GM19351 (cell line): ENCODE measurements at regions not wholly inside any gene's neighbourhood (a gene's known extent, or its start where the extent isn't known, plus 50 kb on each side); places are given as distances from the start of the nearest gene placed in this dataset.

Experiments
- ATAC-seq: cut with Tn5 transposase; IDR thresholded peaks from one replicate; pipeline ENCODE4 v1.9.1; 2021; ENCODE audit warnings: mild to moderate bottlenecking, moderate library complexity; ENCODE audit not compliant: unreplicated experiment

GRCh38 chr5:62732677-62733121 lies 154.1 kb downstream of the LRRC70 start:
- no peak for ATAC-seq

GRCh38 chr5:62731022-62731421 lies 152.4 kb downstream of the LRRC70 start:
- ATAC-seq, result peak; percentile 71

- no peak for ATAC-seq
These were observed 151.1 kb downstream of the LRRC70 start for GRCh38 chr5:62729675-62730074.

- ATAC-seq, result no peak
These were observed 149.2 kb downstream of the LRRC70 start for GRCh38 chr5:62727861-62728260.

- no peak for ATAC-seq
These were observed 148.6 kb downstream of the LRRC70 start for GRCh38 chr5:62727184-62727583.

GRCh38 chr5:62722360-62722759 lies 143.7 kb downstream of the LRRC70 start:
- no peak for ATAC-seq

- peak; percentile 99 for ATAC-seq
These were observed 141.4 kb downstream of the LRRC70 start for GRCh38 chr5:62720031-62720441.

DNA sequence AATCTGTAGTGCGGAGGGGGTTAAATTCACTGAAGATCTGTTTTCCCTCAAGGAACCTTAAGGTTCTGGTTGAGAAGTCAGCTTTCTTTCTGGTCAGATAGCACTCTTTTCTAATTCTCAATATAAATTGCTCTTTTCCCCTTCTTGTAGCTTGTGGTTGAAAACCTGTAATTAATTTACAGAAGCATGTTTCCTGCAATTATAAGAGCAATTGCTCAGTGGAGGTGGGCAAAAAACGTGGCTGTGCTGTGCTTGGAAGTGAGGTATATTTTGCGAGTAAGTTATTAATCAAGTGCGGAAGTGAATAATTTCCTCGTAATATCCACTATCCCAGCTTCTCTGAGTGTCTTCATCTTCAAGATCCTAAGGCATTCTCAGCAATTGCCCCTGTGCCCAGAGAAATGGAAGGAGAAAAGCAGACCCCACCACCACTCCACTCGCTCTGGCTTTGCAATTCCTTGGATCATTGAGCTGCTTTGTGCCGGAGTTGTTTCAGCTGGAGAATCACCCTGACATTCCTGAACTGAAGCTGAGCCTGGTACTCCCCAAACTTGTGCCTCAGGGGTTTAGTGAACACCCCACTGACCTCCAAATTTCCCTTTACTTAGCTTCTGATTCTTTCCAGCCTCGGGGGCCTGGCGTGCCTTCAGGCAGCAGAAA lies 140.6 kb downstream of the LRRC70 start:
- ATAC-seq, result no peak

GRCh38 chr5:62718324-62718723 lies 139.7 kb downstream of the LRRC70 start:
- no peak for ATAC-seq

GRCh38 chr5:62717301-62717933 lies 138.8 kb downstream of the LRRC70 start:
- ATAC-seq, result no peak

GRCh38 chr5:62714296-62714695 lies 135.7 kb downstream of the LRRC70 start:
- no peak for ATAC-seq

- no peak for ATAC-seq
These were observed 130.1 kb downstream of the LRRC70 start for GRCh38 chr5:62708481-62709325.

- ATAC-seq, result no peak
These were observed 128.9 kb downstream of the LRRC70 start for GRCh38 chr5:62707563-62707962.

DNA sequence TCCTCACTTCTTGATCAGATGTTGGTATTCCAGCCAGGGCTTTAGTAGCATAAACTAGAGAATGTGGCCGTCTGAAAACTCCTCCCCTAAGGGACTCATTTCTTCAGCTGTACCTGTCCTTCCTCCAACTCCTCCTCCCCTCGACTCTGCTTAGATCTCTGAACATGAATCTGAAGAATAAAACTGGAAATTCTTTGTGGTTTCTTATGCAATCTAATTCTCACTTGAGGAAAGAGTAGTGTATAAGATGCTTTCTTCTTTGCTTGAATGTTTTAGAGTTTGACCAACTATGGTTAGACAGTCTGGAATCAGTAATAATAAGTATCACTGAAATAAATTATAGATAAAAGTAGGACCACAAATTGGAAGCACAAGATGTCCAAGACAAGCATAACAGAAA lies 128.5 kb downstream of the LRRC70 start:
- ATAC-seq, result no peak

GRCh38 chr5:62705022-62705421 lies 126.4 kb downstream of the LRRC70 start:
- ATAC-seq, result no peak

- ATAC-seq, result no peak
These were observed 123.5 kb downstream of the LRRC70 start for GRCh38 chr5:62702126-62702525.

- no peak for ATAC-seq
These were observed 122.4 kb downstream of the LRRC70 start for GRCh38 chr5:62701036-62701435.

DNA sequence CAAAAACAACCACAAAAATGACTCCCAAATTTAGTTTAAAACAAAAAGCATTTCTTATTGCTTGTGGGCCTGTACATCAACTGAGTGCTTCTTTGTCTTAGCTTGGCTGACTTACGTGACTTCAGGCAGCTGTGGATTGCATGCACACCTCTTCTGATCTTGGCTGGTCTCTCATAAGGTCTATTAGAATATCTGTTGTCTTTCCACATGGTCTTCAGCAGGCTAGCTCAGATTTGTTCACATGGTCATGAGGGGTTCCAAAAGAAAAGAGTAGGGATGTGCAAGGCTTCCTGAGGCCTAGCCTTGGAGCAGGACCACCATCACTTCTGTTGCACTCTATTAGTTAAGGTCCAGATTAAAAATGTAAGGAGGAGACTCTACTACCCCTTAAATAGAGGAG lies 120.1 kb downstream of the LRRC70 start:
- ATAC-seq, result no peak

DNA sequence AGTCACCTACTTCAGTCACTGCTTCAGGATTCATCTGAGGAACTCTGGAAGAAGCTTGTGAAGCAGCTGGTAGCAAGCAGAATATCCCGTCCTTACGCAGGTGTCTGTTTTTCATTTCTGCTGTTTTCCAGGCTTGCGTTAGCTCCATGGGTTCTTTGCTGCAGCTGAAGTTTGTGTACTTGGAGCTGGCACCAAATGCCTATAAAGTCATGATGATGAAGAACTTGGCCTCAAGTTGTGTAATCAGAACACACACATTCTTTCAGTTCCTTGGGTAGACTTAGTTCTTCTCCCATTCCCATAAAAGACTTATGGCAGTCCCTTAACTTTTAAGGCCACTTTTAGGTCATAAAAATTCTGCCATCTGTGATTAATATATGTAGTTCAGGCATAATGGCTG lies 116.7 kb downstream of the LRRC70 start:
- ATAC-seq, result no peak

DNA sequence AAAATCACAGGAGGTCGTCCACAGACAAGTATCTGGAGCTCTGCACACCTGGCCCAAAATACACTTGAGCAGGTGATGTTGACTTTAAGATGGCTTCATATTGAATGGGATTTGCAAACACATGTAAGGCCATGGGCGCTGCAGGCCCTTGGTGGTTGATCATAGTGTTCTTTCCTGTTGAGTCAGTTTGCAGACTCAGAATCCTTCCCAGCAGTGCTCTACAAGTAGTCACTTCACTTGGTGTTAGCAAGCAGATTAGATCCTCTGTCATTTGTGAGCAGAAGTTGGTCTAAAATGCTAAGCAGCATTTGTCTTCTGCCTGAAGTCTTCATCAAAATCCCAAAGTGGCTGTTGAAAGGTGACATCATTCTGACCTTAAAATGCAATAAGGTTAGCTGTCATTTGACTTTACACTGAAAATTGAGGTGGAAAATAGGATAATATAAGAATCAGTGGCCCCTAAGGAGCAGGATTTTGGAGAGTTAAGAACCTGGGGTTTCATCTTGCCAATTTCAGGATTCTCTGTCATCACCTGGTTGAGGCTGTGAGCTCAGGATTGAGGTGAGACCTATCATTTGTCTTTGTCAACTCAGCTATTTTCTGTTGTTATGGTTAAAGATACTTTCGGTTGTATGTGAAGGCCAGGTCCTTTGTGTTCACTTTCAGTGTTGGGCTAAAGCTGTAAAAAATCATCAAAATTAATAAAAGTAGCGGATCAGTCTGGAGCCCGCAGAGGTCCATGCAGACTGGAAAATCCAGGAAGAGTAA lies 114.5 kb downstream of the LRRC70 start:
- ATAC-seq, result no peak

DNA sequence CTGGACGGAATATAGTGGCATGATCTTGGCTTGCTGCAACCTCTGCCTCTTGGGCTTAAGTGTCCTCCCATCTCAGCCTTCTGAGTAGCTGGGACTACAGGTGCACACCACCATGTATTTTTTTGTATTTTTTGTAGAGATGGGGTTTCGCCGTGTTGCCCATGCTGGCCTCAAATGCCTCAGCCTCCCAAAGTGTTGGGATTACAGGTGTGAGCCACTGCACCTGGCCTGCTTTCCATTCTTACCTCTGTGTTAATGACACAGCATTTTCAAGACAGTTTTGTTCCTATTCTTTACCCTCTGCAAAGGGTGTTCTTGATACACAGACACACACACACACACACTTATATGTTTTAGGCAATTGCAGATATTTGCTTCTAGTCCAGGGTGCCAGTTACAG lies 113.3 kb downstream of the LRRC70 start:
- no peak for ATAC-seq
